Hippocampal formation (tissue), 2 donors: ENCODE measurements at regions not wholly inside any gene's neighbourhood (a gene's known extent, or its start where the extent isn't known, plus 50 kb on each side); places are given as distances from the start of the nearest gene placed in this dataset.

Source experiments
- DNase-seq, 2 donors: peaks; one replicate each; lab custom pipeline; 2025; lab: John Stamatoyannopoulos, UW

DNA sequence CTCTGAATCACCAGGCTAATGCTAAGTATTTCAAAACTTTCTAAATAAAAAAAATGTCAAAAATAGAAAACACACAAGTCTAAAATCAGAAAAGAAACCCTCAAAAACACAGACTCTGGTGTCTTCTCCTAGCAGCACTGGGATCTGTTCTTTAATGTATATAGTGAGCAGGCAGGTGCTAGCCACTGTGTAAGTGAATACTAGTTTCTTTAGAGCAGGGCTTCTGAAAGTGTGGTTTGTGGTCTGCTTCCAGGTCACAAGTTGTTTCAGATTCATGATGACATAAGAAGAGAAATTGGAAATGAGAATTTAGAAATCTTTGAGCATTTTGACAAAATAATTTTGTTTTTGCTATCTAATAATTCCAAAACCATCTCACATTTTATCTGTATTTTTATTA, 763.1 kb downstream of the USP25 start:
- DNase-seq, result no peak

DNA sequence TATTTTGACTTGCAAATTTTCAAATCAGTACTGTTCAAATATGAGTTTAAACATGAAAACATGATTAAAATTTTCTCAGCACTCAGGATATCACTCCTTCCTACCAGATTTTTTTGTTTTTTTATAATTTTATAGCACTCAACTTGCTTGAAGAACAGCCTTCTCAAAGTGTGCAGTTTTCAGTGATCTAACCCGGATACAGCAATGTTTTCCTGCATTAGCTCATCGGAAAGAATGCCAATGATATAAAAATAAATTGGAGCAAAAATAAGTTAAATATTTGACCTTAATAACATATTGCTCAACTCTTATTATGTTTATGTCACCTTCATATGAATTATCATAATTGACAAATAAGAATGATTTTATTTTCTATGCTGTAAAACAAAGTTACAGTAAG, 766.8 kb downstream of the USP25 start:
- no peak for DNase-seq

DNA sequence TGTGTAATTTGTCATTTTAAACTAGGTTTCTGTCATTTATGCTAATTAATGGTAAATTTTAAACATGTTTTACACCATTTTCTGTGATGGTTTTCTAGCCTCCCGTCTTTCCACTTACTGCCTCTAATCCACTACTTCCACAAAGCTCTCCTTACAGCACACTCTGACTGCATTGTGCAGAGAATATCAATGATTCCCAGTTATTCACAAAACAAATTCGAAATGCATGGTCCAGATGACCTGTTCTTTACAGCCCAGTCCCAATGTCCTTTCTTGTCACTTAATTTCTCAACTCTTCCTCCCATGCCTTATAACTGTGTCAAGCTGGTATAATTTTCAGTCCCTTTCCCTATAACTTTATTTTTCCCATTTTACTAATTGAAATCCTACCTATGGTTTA, 770.5 kb downstream of the USP25 start:
- no peak for DNase-seq

DNA sequence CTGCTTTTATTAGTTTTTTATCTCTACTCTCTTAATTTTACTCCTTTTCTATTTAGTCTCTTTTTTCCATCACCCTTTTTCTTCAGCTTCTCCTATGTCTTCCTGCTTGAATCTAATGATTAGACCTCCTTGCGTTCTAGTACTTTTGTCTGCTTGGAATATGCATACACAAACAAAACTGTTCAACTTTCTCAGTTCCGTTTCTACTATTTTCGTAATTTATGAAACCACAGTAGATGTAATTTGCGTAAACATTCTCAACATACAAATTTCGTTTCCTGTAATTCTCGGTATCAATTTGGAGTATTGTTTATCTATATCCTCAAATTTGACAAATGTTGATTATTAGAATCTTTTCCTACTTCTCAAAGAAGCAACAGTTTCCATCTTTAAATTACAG, 772.5 kb downstream of the USP25 start:
- no peak for DNase-seq

DNA sequence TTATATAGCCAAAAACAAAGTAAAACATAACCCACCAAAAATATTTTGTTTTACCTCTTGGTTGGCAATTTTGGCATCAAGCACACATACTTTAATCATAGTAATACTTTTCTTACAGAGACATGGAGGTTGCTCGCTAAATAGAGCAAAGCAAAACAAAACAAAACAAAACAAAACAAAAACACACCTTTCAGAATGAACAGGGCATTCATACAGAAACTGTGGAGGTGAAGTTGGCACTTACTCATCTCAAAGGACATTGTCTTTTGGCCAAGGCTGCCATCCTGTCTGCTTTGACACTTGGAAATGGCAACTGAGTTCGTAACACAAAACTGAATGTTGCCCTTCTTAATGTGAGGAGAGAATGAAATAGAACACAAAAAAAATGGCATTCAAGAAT, 773.1 kb downstream of the USP25 start:
- no peak for DNase-seq

DNA sequence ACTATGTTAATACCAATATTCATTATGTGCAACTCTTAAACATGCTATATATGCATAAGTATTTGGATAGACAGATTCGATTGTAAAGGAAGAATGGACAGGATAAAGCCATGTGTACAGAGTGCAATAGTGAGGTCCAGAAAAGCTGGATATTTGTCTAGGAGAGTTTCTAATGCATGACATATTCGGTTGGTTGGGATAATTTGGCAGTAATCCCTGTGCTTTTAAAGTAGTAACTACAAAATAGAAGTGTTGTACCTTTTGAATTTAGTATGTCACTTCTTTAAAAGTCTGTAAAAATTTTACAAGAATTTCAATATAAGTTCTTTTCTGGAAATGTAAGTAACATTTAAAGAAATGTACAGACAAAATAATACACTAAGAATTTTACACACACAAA, 774.5 kb downstream of the USP25 start:
- no peak for DNase-seq

DNA sequence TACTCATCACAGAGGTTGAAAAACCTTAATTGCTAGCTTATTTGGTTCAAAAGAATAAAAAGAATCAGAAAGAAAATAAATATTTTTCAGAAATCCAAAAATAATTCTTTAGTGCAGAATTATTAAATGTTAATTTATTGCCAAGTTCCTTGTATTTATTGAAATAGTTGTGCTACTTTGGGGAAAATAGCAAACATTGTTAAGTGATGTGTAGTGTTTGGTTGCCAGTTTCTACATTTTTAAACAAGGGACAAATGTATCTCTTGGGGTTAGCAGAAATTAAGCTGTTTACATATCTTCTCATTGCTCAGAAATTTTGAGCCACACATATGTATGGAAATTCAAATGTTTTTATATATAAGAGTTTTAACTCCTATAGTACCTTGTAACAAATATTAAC, 775.0 kb downstream of the USP25 start:
- no peak for DNase-seq

DNA sequence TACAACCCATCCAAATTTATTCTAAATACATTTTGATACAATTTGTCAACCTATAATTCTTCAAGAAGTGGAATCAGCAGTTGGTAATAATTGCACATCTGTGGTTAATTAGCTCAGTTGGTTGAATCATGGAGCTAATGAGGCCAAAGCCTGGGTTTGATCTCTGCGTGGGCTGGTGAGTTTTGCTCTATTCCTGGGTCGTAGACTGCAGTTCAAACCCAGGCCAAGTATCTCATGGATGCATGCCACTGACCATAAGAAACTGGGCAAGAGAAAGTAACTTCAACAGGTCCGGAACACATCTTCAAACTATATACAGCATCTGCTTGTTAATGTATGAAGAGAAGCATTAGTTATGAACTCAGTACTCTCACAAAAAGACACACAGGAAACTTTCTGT, 779.7 kb downstream of the USP25 start:
- DNase-seq, result no peak

DNA sequence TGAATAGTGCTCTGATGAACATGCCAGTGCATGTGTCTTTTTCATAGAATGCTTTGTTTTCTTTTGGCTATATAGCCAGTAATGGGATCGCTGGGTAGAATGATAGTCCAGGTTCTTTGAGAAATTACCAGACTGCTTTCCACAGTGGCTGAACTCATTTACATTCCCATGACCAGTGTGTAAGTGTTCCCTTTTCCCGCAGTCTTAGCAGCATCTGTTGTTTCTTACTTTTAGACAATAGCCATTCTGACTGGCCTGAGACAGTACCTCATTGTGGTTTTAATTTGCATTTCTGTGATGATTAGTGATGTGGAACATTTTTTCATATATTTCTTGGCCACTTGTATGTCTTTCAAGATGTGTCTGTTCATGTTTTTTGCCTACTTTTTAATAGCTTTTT, 784.5 kb downstream of the USP25 start:
- DNase-seq, result peak; percentile 19 to 75

DNA sequence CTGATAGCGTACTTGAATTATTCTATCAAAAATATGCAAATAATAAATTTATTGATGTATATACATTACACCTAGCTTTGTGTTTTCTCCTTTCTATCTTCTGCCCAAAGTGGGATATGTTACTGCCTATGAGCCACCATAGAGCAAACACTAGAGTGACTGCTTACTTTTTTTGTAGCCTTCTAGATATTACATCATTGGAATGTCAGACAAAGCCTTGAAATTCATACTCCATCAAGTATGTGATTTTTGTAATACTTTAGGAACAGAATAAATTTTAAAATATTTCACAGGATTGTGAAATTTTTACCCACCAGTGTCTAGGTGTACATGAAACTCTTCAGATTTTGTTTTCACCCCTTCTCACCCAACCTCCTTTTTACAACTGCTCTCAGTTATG, 787.6 kb downstream of the USP25 start:
- DNase-seq, result no peak

DNA sequence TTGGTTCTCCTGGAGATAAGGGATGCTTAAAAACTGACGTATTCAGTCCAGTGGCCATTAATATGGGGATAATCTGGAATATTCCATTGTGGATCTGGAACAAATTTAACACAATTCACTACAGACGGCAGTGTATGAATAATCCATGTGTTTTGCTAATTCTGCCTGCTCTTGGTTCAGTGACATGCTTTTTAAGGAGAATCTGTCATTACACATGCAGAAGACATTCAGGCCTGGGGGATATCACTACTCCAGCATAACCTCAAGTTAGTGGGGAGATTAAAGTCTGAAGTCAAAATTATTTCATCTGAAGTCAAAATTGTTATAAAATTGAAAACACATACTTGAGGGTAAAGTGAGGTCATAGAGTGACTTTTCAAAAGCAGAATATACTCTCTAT, 789.3 kb downstream of the USP25 start:
- no peak for DNase-seq

DNA sequence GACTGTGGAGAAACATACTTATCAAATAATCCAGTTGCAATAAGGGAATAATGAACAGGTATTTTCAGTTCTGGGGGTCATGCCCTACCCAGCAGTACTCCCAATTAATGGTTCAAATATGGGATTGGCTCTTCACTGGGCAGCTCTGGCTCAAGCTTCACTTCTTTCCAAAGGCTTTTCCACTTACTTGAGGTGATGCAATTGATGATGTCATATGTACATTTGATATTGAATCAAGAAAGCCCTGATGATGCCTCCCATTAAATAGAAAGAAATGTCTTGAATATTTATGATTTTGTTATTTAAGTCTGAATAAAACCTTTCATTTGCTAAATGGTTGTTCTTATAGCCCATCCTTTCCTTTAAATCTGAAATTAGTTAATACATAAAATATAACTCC, 789.9 kb downstream of the USP25 start:
- no peak for DNase-seq

DNA sequence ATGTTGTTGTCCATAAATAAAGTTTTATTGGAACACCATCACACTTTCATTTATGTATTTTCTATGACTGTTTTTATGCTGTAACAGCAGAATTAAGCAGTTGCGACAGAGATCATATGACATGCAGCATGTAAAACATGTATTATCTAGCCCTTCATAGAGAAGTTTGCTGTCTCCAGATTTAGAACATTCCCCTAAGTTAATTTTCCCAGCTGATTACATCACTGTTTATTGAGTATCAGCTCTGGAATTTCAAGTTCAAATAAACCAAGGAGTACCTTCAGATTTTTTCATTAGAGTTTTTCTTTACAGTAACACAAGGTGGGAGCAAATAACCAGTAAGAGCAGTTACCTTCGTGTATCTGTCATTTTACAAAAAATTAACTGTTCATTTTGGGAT, 792.8 kb downstream of the USP25 start:
- DNase-seq, result no peak

DNA sequence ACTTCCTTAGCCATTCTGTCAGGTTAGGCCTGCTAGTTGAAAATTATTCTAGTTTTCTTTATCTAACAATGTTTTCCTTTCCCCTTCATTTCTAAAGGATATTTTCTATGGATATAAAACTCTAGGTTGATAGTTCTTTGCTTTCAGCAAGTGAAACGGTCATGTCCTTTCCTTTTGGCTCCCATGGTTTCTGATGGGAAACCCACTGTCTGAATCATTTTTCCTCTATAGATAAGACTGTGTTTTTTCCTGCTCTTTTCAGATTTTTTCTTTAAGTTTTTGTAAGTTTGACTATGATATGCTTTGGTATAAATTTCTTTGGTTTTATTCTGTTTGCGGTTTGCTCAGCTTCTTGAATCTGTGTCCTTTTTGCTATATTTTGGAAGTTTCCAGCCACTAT, 800.9 kb downstream of the USP25 start:
- no peak for DNase-seq

DNA sequence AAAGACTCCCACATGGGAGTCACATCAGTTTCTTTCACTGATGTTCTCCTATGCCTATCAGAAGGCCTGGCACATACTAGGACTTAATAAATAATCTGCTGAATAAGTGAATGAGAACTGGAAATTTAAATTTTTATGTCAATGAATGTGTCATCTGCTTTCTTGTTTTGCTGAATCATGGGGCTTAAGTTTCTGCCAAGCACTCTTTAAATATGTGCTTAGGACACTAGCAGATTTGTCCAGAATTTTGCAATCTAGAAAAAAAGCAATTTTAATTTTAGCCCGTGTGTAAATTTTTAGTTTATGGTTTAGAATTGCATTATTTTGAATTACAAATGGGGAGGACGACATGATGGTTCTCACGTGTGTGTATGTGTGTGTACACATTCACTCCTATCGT, 803.1 kb downstream of the USP25 start:
- DNase-seq, result peak in 1 of 2 donors; percentile 13

DNA sequence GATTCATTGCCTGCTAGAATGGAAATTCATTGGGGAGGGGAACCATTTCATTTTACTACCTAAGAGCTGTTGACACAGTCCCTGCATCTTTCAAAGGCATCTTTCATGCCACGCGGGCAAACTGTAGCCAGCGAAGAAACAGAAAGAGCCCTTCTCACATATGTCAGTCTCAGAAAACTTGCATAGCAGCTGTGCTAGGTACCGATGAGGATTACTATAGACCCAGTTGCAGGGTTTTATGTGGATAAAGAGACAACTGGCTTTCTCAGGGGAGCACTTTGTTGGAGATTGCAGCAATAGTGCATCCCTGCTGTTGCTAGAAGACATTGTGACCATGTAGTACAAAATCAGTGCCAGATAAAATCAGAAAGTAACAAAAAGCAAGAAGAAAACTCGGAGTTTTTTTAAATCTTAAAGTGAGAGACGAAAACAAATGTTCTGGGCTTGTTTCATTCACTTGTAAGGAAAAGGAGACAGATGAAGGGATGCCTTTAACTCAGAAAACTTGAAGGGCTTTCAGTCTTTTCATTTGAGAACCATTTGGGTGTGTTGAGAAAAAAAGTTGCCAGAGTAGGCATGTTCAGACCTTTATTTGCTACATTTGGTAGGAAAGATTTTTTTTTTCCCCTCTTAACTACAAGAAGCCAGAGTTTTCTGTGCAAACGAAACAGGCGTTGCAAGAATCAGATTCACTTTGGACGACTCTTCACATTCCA, 804.1 kb downstream of the USP25 start:
- DNase-seq, result peak; percentile 36 to 92

DNA sequence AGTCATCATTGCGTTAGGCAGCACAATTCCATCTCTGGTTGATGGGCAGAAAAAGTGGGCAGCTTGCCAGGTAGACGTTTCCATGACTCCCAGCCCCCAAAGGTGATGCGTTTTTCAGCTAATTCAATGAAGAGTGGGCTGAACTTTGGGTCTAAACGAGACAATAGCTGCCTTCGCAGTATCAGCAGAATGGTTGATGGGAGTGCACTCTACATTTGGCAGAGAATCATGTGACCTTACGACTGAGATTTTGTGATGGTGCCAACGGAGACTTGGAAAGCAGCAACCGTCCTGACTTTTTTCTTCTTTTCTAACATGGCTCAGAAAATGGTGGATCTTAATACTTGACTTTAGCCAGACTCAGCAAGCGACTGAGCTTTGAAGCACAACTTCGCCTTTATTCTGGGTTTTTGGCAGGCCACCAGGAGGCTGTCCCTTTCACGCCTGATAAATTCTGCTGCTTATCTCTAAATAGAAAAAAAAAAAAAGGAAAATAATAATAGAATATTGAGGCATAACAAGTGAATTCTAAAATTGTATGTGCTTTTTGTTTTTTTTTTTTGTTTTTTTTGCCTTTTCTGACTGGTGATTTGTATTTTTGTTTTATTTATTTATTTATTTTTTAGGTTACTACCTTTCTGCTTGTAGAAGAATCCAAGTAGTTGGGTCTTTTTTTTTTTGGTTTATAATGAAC, 804.8 kb downstream of the USP25 start:
- peak; percentile 64 to 83 for DNase-seq

DNA sequence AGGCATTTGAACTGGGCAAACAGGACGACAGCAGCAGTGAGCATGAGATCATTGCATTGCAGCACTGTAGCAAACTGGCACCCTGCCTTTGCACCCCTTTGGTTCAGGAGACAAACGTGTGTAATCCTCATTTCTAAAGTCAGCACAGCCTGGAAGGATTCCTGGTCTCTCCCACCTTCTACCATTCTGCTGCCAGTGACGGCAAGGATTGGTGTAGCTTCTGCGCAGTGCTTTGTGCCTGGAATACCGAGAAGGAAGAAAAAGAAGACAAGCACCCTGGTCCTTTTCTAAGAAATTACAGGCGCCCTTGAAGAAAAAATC, 805.3 kb downstream of the USP25 start:
- peak; percentile 70 to 85 for DNase-seq

DNA sequence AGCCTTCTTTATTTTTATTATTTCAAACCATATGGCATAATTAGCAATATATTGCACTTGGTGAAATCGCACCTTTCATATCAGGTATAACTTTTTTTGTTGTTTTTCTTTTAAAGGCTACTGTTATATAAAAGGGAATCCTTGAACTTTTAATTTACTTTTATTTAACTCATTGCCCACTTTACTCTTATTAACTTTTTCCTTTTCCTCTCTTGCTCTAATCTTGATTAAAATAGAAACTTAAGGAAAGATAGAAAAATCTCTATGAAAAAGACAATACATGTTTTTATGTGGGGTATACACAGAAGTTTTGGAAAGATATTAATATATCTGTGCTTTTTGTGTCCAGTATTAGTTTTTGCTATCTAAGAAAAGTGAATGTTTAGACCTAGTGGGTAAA, 805.8 kb downstream of the USP25 start:
- peak in 1 of 2 donors; percentile 55 for DNase-seq

DNA sequence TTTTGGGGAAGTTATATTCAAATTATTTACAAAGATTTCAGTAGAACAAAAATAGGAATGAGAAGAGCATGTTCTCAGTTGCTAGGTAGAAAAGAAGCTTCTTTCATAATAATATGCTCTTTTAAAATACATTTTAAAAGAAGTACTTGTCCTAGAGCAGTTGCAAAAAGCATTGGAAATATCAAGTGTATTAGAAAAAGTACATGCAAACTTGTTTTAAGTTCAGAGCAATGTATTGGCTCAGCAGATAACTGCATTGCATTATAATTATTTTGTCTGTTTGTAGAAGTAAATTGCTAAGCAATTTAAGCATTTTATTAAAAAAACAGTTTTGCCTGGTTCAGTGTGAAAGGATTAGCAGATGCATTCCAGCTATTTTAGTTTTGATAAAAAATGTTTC, 806.4 kb downstream of the USP25 start:
- DNase-seq, result peak in 1 of 2 donors; percentile 46

DNA sequence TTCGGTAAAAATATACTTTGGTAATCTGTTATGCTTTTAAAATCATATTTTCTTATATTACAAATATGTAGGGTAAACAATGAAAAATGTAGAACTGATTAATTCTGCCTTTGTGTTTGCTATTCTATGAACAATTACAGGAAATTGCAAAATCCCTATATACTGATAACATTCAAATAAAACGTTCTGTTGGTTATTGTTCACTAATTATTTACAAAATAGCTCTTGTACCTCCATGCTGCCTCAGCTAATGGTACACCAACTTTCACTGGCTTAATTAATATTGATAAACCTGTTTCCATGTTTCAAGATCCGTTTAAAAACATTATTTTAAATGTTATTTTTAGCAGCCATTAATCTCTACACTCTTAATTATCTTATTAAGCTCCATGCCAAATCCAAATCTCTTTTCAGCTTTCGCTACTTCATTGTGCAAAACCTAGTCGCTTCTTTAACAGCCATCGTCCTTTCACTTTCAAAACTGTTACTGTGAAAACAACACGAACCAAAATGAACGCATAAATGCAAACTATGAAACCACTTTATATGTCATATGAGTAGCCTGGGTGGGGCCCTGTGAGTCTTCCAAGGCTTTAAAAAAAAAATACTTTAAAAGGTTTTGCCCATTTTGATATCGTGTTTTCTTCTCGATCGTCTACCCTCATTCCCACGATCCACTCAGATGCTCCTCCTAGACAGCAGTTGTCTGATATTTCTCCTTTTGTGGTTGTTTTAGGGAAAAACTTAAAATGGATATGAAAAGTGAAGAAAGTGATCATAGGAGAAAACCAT, 807.1 kb downstream of the USP25 start:
- DNase-seq, result peak in 1 of 2 donors; percentile 69

DNA sequence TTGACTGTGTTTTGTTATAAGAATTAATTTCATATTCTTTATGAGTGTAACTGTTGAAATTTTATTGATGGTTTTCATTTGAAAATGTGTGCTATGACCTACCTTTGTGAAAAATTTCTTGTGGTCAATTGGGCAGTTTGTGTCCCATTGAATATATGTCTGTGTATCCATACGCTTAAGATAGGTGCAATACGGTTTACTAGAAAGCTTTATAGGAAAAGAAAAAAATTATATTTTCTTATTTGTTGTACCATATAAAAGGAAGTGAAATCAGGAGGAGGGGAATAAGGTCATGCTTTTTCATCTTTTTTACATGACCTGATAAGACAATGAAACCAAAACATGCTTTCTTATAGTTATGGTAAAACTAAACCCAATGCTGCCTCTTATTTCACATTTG, 807.7 kb downstream of the USP25 start:
- DNase-seq, result peak in 1 of 2 donors; percentile 41

DNA sequence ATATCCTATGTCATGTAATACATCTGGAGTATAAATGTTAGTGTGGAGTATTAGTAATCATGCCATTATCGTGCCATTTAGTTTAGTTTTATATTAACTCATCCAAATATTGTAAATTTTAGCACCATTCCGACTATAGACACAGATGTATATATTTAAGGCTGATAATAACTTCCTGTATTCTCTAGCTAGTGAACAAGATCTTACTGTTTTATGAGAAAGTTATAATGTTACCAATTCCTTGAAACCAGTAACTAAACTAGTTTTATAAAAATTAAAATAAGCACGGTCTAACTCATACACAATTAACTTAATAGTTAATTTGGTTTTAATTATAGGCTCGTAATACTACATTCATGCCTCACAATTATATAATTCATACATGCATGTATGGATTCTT, 808.6 kb downstream of the USP25 start:
- DNase-seq, result peak in 1 of 2 donors; percentile 45
